Keratinocyte (primary cell): ENCODE measurements at regions not wholly inside any gene's neighbourhood (a gene's known extent, or its start where the extent isn't known, plus 50 kb on each side); places are given as distances from the start of the nearest gene placed in this dataset.

Source experiments
- DNase-seq: peaks from one replicate; pipeline ENCODE4 v3.0.0-alpha.2; 2011; ENCODE audit warnings: low read depth, missing footprints, low spot score
- FAIRE-seq: peaks from 2 replicates; lab custom pipeline; 2011; peaks lifted over from hg19 to GRCh38; lab: Jason Lieb, UNC
- H2AFZ ChIP-seq: 2 replicates; pipeline ENCODE4 v1.6.0; 2012; ENCODE audit warnings: low read length, control low read depth, inconsistent platforms; ENCODE audit not compliant: control insufficient read depth
- H3K27ac ChIP-seq: 2 replicates; pipeline ENCODE4 v1.5.1; 2011; ENCODE audit warnings: low read length; ENCODE audit not compliant: control insufficient read depth, insufficient read depth
- H3K27me3 ChIP-seq: 3 replicates; pipeline ENCODE4 v1.6.0; 2011; ENCODE audit warnings: low read length; ENCODE audit not compliant: control insufficient read depth, insufficient read depth; ENCODE audit errors: extremely low read depth
- H3K36me3 ChIP-seq, 2 experiments: 2 replicates in 1 of 2; 3 replicates in 1 of 2; pipeline ENCODE4 v1.5.1; 2011; ENCODE audit warnings: low read length in 2 of 2, mild to moderate bottlenecking in 1 of 2; ENCODE audit not compliant: control insufficient read depth in 2 of 2, insufficient read depth in 2 of 2; ENCODE audit errors: extremely low read depth in 1 of 2
- H3K4me1 ChIP-seq: 3 replicates; pipeline ENCODE4 v1.5.1; 2011; ENCODE audit warnings: low read length; ENCODE audit not compliant: control insufficient read depth, insufficient read depth; ENCODE audit errors: extremely low read depth
- H3K4me2 ChIP-seq: 3 replicates; pipeline ENCODE4 v1.6.0; 2011; ENCODE audit warnings: low read depth, low read length; ENCODE audit not compliant: control insufficient read depth, insufficient read depth; ENCODE audit errors: extremely low read depth
- H3K4me3 ChIP-seq, 3 experiments: fragments of 200-600 bp in 1 of 3; sonication (generic) in 1 of 3; 2 replicates in 2 of 3; 3 replicates in 1 of 3; pipeline ENCODE4 v1.5.1; 2011 to 2016; ENCODE audit warnings: low read length in 3 of 3, mild to moderate bottlenecking in 3 of 3, control low read depth in 2 of 3, inconsistent platforms in 1 of 3, low read depth in 1 of 3, mixed read lengths in 1 of 3, mixed run types in 1 of 3, moderate library complexity in 1 of 3; ENCODE audit not compliant: control insufficient read depth in 2 of 3, insufficient read depth in 2 of 3; ENCODE audit errors: extremely low read depth in 1 of 3
- H3K79me2 ChIP-seq: 2 replicates; pipeline ENCODE4 v1.6.0; 2012; ENCODE audit warnings: low read length; ENCODE audit not compliant: control insufficient read depth, insufficient read depth
- H3K9ac ChIP-seq: 3 replicates; pipeline ENCODE4 v1.6.0; 2011; ENCODE audit warnings: low read length; ENCODE audit not compliant: control insufficient read depth, insufficient read depth; ENCODE audit errors: extremely low read depth
- H3K9me1 ChIP-seq: 3 replicates; pipeline ENCODE4 v1.6.0; 2011; ENCODE audit warnings: low read length; ENCODE audit not compliant: control insufficient read depth, insufficient read depth; ENCODE audit errors: extremely low read depth
- H3K9me3 ChIP-seq: 2 replicates; pipeline ENCODE4 v1.5.1; 2012; ENCODE audit warnings: low read depth, low read length; ENCODE audit not compliant: control insufficient read depth
- H4K20me1 ChIP-seq: 3 replicates; pipeline ENCODE4 v1.6.0; 2011; ENCODE audit warnings: low read length; ENCODE audit not compliant: control insufficient read depth, insufficient read depth; ENCODE audit errors: extremely low read depth
- EZH2 ChIP-seq: IDR thresholded peaks from one replicate; pipeline ENCODE4 v1.6.1; 2012; ENCODE audit warnings: inconsistent platforms, mild to moderate bottlenecking, low read length, moderate library complexity
- dilution Hi-C: fragments of 300-500 bp; cut with MboI; formaldehyde crosslinking; loops from one replicate; pipeline ENCODE4 v1.7.0; 2020; ENCODE audit warnings: low sequenced_read_pairs; ENCODE audit not compliant: extremely low pct_ligation_motif_present
- TF ChIP-seq, protein P1 (sequence below), 3 experiments: IDR thresholded peaks in 1 of 3; conservative IDR thresholded peaks in 1 of 3; optimal IDR thresholded peaks in 1 of 3; 2 replicates in 2 of 3; 3 replicates in 1 of 3; pipeline versions ENCODE3 to v1.5.1; 2011; ENCODE audit warnings: low read length in 3 of 3, mild to moderate bottlenecking in 3 of 3, moderate library complexity in 2 of 3, control low read depth in 1 of 3, inconsistent platforms in 1 of 3; ENCODE audit not compliant: insufficient read depth in 2 of 3; ENCODE audit errors: extremely low read depth in 1 of 3

DNA sequence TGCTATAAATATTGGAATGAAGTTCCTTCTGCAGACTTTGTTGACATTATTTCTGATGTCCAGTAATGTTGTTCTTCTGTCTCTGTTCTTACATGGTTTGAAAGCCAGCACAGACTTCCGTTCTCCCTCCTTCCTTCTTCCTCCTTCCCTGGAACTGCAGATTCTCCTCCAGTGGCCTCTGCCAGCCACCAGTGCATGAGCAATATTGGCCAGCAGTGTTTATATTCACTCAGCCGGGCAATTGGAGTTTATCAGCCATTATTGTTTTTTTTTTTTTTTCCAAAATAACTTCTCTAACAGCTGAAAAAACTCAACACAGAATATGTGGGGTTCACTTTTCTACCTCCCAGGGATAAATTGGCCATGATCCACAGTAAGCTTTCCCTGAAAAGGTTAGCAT lies 86.8 kb downstream of the ADCYAP1 start:
- dilution Hi-C loops = no loop called here
- FAIRE-seq = no peak
- H3K4me2 ChIP-seq = no peak overlapping the region

DNA sequence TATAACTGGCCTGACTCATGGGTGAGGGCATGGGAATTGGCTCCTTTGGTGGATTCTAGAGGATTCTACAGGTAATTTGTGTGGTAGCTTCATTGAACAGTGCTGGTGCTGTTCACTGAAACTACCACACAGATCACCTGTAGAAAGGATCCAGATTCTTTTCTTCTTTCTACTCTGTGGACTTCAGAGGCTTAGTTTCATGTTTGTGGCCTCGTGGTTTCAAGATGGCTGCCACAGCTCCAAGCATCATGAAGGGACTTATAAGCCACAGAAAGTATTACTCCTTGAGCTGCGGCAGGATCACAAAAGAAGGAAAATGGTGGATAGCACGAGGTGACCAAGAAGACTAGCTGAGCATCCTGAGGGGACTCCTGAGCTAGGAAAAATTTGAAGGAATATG lies 88.9 kb downstream of the ADCYAP1 start:
- FAIRE-seq = no peak

More for the DNA sequence above, 86.8 kb downstream of the ADCYAP1 start:
- H2AFZ ChIP-seq = no peak overlapping the region
- H3K27me3 ChIP-seq = no peaks in the 10 kb centered on the region
- no peaks in the 10 kb centered on the region for H3K79me2 ChIP-seq
- H3K9ac ChIP-seq = no peak overlapping the region
- no peak overlapping the region for H3K4me3 ChIP-seq
- no peaks in the 10 kb centered on the region for H4K20me1 ChIP-seq
- H3K9me1 ChIP-seq = no peaks in the 10 kb centered on the region
- no peak for DNase-seq
- no peak overlapping the region for H3K27ac ChIP-seq
- no peaks in the 10 kb centered on the region for H3K36me3 ChIP-seq
- H3K9me3 ChIP-seq = no peaks in the 10 kb centered on the region
- no peak for TF ChIP-seq EZH2
- TF ChIP-seq, protein P1, sequence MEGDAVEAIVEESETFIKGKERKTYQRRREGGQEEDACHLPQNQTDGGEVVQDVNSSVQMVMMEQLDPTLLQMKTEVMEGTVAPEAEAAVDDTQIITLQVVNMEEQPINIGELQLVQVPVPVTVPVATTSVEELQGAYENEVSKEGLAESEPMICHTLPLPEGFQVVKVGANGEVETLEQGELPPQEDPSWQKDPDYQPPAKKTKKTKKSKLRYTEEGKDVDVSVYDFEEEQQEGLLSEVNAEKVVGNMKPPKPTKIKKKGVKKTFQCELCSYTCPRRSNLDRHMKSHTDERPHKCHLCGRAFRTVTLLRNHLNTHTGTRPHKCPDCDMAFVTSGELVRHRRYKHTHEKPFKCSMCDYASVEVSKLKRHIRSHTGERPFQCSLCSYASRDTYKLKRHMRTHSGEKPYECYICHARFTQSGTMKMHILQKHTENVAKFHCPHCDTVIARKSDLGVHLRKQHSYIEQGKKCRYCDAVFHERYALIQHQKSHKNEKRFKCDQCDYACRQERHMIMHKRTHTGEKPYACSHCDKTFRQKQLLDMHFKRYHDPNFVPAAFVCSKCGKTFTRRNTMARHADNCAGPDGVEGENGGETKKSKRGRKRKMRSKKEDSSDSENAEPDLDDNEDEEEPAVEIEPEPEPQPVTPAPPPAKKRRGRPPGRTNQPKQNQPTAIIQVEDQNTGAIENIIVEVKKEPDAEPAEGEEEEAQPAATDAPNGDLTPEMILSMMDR (optimal IDR thresholded peaks at IDR 0.05 in 1 of 3, IDR thresholded peaks at IDR 0.05 in 1 of 3, conservative IDR thresholded peaks at IDR 0.05 in 1 of 3; ENCODE audit: extremely low read depth in 1 of 3, insufficient read depth in 2 of 3, low read length in 3 of 3) = no peak
- H3K4me1 ChIP-seq = no peaks in the 10 kb centered on the region

More for the DNA sequence above, 88.9 kb downstream of the ADCYAP1 start:
- H2AFZ ChIP-seq = no peak overlapping the region
- H3K27me3 ChIP-seq = no peaks in the 10 kb centered on the region
- TF ChIP-seq, protein P1 (optimal IDR thresholded peaks at IDR 0.05 in 1 of 3, IDR thresholded peaks at IDR 0.05 in 1 of 3, conservative IDR thresholded peaks at IDR 0.05 in 1 of 3; ENCODE audit: extremely low read depth in 1 of 3, insufficient read depth in 2 of 3, low read length in 3 of 3) = no peak
- TF ChIP-seq EZH2 = no peak
- H3K79me2 ChIP-seq = no peaks in the 10 kb centered on the region
- no peaks in the 10 kb centered on the region for H3K9me3 ChIP-seq
- H3K9me1 ChIP-seq = no peaks in the 10 kb centered on the region
- H3K4me1 ChIP-seq = no peaks in the 10 kb centered on the region
- no peak overlapping the region for H3K27ac ChIP-seq
- no peak for DNase-seq
- no peaks in the 10 kb centered on the region for H4K20me1 ChIP-seq
- no peak overlapping the region for H3K4me3 ChIP-seq
- H3K4me2 ChIP-seq = no peak overlapping the region
- no peaks in the 10 kb centered on the region for H3K36me3 ChIP-seq
- dilution Hi-C loops = no loop called here
- H3K9ac ChIP-seq = no peak overlapping the region
